SH-SY5Y (cell line): ENCODE measurements at regions not wholly inside any gene's neighbourhood (a gene's known extent, or its start where the extent isn't known, plus 50 kb on each side); places are given as distances from the start of the nearest gene placed in this dataset.
A peak's percentile ranks its signal among the peaks of the same experiment; 100 is the strongest.

ENCODE experiments used
- GATA2 ChIP-seq: IDR thresholded peaks from 2 replicates; pipeline ENCODE4 v1.6.1; 2011; ENCODE audit warnings: mild to moderate bottlenecking, low read depth, low read length
- GATA3 ChIP-seq: IDR thresholded peaks from 2 replicates; pipeline ENCODE4 v1.6.1; 2011; ENCODE audit warnings: low read depth, mild to moderate bottlenecking, low read length, moderate library complexity

- no peak for TF ChIP-seq GATA2
- TF ChIP-seq GATA3 = no peak
Observed at GRCh38 chr10:31148951-31149350, 117.3 kb upstream of the ZNF438 start.

- TF ChIP-seq GATA3 (no peak), GATA2 (no peak)
Observed at GRCh38 chr10:31149835-31150512, 118.3 kb upstream of the ZNF438 start.

- TF ChIP-seq GATA2 (no peak), GATA3 (no peak)
Observed at GRCh38 chr10:31151301-31151700, 119.6 kb upstream of the ZNF438 start.

GRCh38 chr10:31152421-31153135 is 120.9 kb upstream of the ZNF438 start:
- TF ChIP-seq GATA2 = peak; percentile 27; the same call in 1 of the 2 replicates
- TF ChIP-seq GATA3 = no peak

GRCh38 chr10:31153161-31153560 is 121.5 kb upstream of the ZNF438 start:
- TF ChIP-seq GATA3 (no peak), GATA2 (no peak)

- TF ChIP-seq GATA2 = no peak
Observed at GRCh38 chr10:31153692-31154091, 122.0 kb upstream of the ZNF438 start.

- TF ChIP-seq GATA3 (no peak), GATA2 (no peak)
Observed at GRCh38 chr10:31154996-31155395, 123.3 kb upstream of the ZNF438 start.

- TF ChIP-seq GATA2 (no peak), GATA3 (no peak)
Observed at GRCh38 chr10:31157123-31158010, 125.7 kb upstream of the ZNF438 start.

GRCh38 chr10:31158011-31158658 is 126.5 kb upstream of the ZNF438 start:
- TF ChIP-seq GATA3 (no peak), GATA2 (no peak)

GRCh38 chr10:31166606-31167005 is 134.9 kb upstream of the ZNF438 start:
- no peak for TF ChIP-seq GATA2
- TF ChIP-seq GATA3 = no peak

- no peak for TF ChIP-seq GATA3
- TF ChIP-seq GATA2 = no peak
Observed at GRCh38 chr10:31170636-31171035, 139.0 kb upstream of the ZNF438 start.

- TF ChIP-seq GATA3 (no peak), GATA2 (no peak)
Observed at GRCh38 chr10:31171402-31172083, 139.9 kb upstream of the ZNF438 start.

- no peak for TF ChIP-seq GATA2
- no peak for TF ChIP-seq GATA3
Observed at GRCh38 chr10:31172925-31173324, 141.3 kb upstream of the ZNF438 start.
